CD4-positive, alpha-beta T cell (primary cell): ENCODE measurements at regions not wholly inside any gene's neighbourhood (a gene's known extent, or its start where the extent isn't known, plus 50 kb on each side); places are given as distances from the start of the nearest gene placed in this dataset.

Experiments used
- ATAC-seq: fragments of 200-7000 bp; cut with Tn5 transposase; one replicate; pipeline ENCODE4 v1.10.0; 2022; ENCODE audit warnings: mild to moderate bottlenecking; ENCODE audit not compliant: poor library complexity
- CTCF ChIA-PET: fragments of 350-600 bp; sonication (Branson Sonifier 250); formaldehyde crosslinking; loops from one replicate; lab custom pipeline; 2021; ENCODE audit warnings: antibody characterized with exemption, inconsistent platforms; lab: Charles Lee
- POLR2A ChIA-PET: fragments of 350-600 bp; sonication (Branson Sonifier 250); formaldehyde crosslinking; loops from one replicate; lab custom pipeline; 2021; ENCODE audit warnings: antibody characterized with exemption, inconsistent platforms; lab: Charles Lee
- DNase-seq, 14 experiments: peaks; one replicate each; pipeline ENCODE4 v3.0.0-alpha.2; 2013 to 2020; ENCODE audit warnings: mixed read lengths in 2 of 14
- H3K27ac ChIP-seq, 2 donors: one replicate each; pipeline versions ENCODE4 v1.5.1 to v1.7.0; 2013; ENCODE audit warnings: low read length in 2 of 2, low read depth in 1 of 2, mild to moderate bottlenecking in 1 of 2
- H3K27me3 ChIP-seq, 2 experiments: 1 replicate in 1 of 2; 2 replicates in 1 of 2; pipeline versions ENCODE4 v1.6.1 to v1.7.0; 2013; ENCODE audit warnings: low read length in 2 of 2, control low read depth in 1 of 2, mild to moderate bottlenecking in 1 of 2, moderate library complexity in 1 of 2; ENCODE audit not compliant: insufficient read depth in 2 of 2, control insufficient read depth in 1 of 2
- H3K36me3 ChIP-seq: one replicate; pipeline ENCODE4 v1.6.1; 2013; ENCODE audit warnings: low read length, control low read depth; ENCODE audit not compliant: insufficient read depth
- H3K4me1 ChIP-seq: one replicate; pipeline ENCODE4 v1.6.1; 2013; ENCODE audit warnings: low read length, control low read depth; ENCODE audit not compliant: insufficient read depth
- H3K4me3 ChIP-seq: one replicate; pipeline ENCODE4 v1.5.1; 2013; ENCODE audit warnings: mild to moderate bottlenecking, low read length, moderate library complexity
- H3K9me3 ChIP-seq, 2 experiments: 1 replicate in 1 of 2; 2 replicates in 1 of 2; pipeline versions ENCODE4 v1.6.1 to v1.7.0; 2013; ENCODE audit warnings: low read length in 2 of 2, mild to moderate bottlenecking in 2 of 2, control low read depth in 1 of 2, moderate library complexity in 1 of 2; ENCODE audit not compliant: control insufficient read depth in 1 of 2, insufficient read depth in 1 of 2
- H3K27ac Mint-ChIP-seq: one replicate; pipeline ENCODE4 v1.8.0; 2020; ENCODE audit warnings: mixed read lengths
- H3K27me3 Mint-ChIP-seq: one replicate; pipeline ENCODE4 v1.8.0; 2021; ENCODE audit warnings: mixed read lengths
- H3K36me3 Mint-ChIP-seq: one replicate; pipeline ENCODE4 v1.8.0; 2021; ENCODE audit warnings: low read depth, mixed read lengths
- H3K4me1 Mint-ChIP-seq: one replicate; pipeline ENCODE4 v1.8.0; 2021; ENCODE audit warnings: low read depth, mixed read lengths
- H3K4me3 Mint-ChIP-seq: one replicate; pipeline ENCODE4 v1.8.0; 2020; ENCODE audit warnings: mild to moderate bottlenecking, mixed read lengths
- H3K9me3 Mint-ChIP-seq: one replicate; pipeline ENCODE4 v1.8.0; 2020; ENCODE audit warnings: mixed read lengths
- intact Hi-C, 2 experiments: fragments of 100-400 bp; cut with DNase I in 1 of 2; cut with micrococcal nuclease in 1 of 2; formaldehyde crosslinking; loops; one replicate each; pipeline versions ENCODE4 v1.15.1 to v1.9.0; 2023 to 2025; cut with DNase I, micrococcal nuclease
- TF ChIP-seq, protein P1 (sequence below): fragments of 200-600 bp; IDR thresholded peaks from one replicate; pipeline ENCODE4 v1.8.0; 2022; ENCODE audit warnings: antibody characterized with exemption, mild to moderate bottlenecking

GRCh38 chr15:95280711-95281110 is 1049.3 kb downstream of the MCTP2 start:
- ChIA-PET POLR2A (no interaction called here), CTCF (no interaction called here)
- Mint-ChIP-seq H3K4me1 (peaks cover 11% of the 10 kb centered on the region), H3K9me3 (no peaks in the 10 kb centered on the region), H3K27me3 (peaks cover 20% of the 10 kb centered on the region), H3K36me3 (no peaks in the 10 kb centered on the region), H3K4me3 (no peak overlapping the region), H3K27ac (no peak overlapping the region)
- Histone ChIP-seq H3K4me1 (peaks cover 2% of the 10 kb centered on the region), H3K4me3 (no peak overlapping the region), H3K9me3 (no peaks in the 10 kb centered on the region), H3K36me3 (no peaks in the 10 kb centered on the region), H3K27ac (no peak overlapping the region), H3K27me3 (no peaks in the 10 kb centered on the region)
- TF ChIP-seq, protein P1, sequence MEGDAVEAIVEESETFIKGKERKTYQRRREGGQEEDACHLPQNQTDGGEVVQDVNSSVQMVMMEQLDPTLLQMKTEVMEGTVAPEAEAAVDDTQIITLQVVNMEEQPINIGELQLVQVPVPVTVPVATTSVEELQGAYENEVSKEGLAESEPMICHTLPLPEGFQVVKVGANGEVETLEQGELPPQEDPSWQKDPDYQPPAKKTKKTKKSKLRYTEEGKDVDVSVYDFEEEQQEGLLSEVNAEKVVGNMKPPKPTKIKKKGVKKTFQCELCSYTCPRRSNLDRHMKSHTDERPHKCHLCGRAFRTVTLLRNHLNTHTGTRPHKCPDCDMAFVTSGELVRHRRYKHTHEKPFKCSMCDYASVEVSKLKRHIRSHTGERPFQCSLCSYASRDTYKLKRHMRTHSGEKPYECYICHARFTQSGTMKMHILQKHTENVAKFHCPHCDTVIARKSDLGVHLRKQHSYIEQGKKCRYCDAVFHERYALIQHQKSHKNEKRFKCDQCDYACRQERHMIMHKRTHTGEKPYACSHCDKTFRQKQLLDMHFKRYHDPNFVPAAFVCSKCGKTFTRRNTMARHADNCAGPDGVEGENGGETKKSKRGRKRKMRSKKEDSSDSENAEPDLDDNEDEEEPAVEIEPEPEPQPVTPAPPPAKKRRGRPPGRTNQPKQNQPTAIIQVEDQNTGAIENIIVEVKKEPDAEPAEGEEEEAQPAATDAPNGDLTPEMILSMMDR = no peak
- no peak for DNase-seq
- intact Hi-C loops = no loop called here
- ATAC-seq = no peak

- H3K36me3 Mint-ChIP-seq = no peaks in the 10 kb centered on the region
- no peak for DNase-seq
- POLR2A ChIA-PET = no interaction called here
- peaks cover 25% of the 10 kb centered on the region for H3K27me3 Mint-ChIP-seq
- CTCF ChIA-PET = no interaction called here
- Histone ChIP-seq H3K9me3 (no peaks in the 10 kb centered on the region), H3K27me3 (no peaks in the 10 kb centered on the region), H3K4me3 (no peak overlapping the region), H3K4me1 (peaks cover 2% of the 10 kb centered on the region), H3K27ac (no peak overlapping the region), H3K36me3 (no peaks in the 10 kb centered on the region)
- no peak overlapping the region for H3K27ac Mint-ChIP-seq
- no peaks in the 10 kb centered on the region for H3K9me3 Mint-ChIP-seq
- ATAC-seq = no peak
- intact Hi-C loops = no loop called here
- H3K4me1 Mint-ChIP-seq = peaks cover 11% of the 10 kb centered on the region
- no peak overlapping the region for H3K4me3 Mint-ChIP-seq
- TF ChIP-seq, protein P1 = no peak
Observed at GRCh38 chr15:95281470-95281869, 1049.0 kb upstream of the NR2F2 start.

- TF ChIP-seq, protein P1 = no peak
- H3K27ac Mint-ChIP-seq = no peak overlapping the region
Observed at GRCh38 chr15:95284492-95284891, 1046.0 kb upstream of the NR2F2 start.

More at GRCh38 chr15:95284492-95284891, 1046.0 kb upstream of the NR2F2 start:
- no peak overlapping the region for H3K4me3 Mint-ChIP-seq
- no peaks in the 10 kb centered on the region for H3K36me3 ChIP-seq
- H3K27me3 Mint-ChIP-seq = peaks cover 41% of the 10 kb centered on the region
- H3K27me3 ChIP-seq = no peaks in the 10 kb centered on the region
- intact Hi-C loops = no loop called here
- ChIA-PET CTCF (no interaction called here), POLR2A (no interaction called here)
- H3K27ac ChIP-seq = no peak overlapping the region
- peaks cover 11% of the 10 kb centered on the region for H3K4me1 Mint-ChIP-seq
- no peaks in the 10 kb centered on the region for H3K9me3 Mint-ChIP-seq
- no peaks in the 10 kb centered on the region for H3K36me3 Mint-ChIP-seq
- ATAC-seq = no peak
- no peak overlapping the region for H3K4me3 ChIP-seq
- H3K4me1 ChIP-seq = peaks cover 2% of the 10 kb centered on the region
- no peaks in the 10 kb centered on the region for H3K9me3 ChIP-seq
- no peak for DNase-seq
